AG09319 (cell line): ENCODE measurements at regions not wholly inside any gene's neighbourhood (a gene's known extent, or its start where the extent isn't known, plus 50 kb on each side); places are given as distances from the start of the nearest gene placed in this dataset.

Experiments used
- DNase-seq: peaks from one replicate; pipeline ENCODE4 v3.0.0-alpha.2; 2010; ENCODE audit warnings: low read depth; ENCODE audit errors: extremely low read depth
- TF ChIP-seq, protein P1 (sequence below): IDR thresholded peaks from 2 replicates; pipeline ENCODE4 v1.5.1; 2011; ENCODE audit warnings: low read depth, mild to moderate bottlenecking, inconsistent platforms, low read length, moderate library complexity

DNA sequence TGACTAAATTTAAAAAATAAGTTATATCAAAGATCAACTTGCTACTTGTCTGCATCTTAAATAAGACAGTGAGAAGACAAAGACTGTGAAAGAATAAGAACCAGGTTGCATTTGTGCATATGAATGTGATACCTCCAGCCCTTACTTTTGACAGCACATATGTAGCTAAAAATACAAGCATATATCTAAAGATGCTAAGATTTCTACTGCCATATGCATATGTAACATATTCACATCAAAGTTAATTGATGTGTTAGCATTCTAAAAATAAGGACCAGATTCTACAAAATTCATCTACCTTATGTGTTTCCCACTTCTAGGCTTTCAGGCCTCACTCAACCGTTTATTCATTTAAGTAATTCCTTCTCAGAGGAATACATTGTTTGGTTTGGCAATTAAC lies 1120.3 kb upstream of the LRRTM3 start:
- no peak for DNase-seq
- TF ChIP-seq, protein P1, sequence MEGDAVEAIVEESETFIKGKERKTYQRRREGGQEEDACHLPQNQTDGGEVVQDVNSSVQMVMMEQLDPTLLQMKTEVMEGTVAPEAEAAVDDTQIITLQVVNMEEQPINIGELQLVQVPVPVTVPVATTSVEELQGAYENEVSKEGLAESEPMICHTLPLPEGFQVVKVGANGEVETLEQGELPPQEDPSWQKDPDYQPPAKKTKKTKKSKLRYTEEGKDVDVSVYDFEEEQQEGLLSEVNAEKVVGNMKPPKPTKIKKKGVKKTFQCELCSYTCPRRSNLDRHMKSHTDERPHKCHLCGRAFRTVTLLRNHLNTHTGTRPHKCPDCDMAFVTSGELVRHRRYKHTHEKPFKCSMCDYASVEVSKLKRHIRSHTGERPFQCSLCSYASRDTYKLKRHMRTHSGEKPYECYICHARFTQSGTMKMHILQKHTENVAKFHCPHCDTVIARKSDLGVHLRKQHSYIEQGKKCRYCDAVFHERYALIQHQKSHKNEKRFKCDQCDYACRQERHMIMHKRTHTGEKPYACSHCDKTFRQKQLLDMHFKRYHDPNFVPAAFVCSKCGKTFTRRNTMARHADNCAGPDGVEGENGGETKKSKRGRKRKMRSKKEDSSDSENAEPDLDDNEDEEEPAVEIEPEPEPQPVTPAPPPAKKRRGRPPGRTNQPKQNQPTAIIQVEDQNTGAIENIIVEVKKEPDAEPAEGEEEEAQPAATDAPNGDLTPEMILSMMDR, result no peak

DNA sequence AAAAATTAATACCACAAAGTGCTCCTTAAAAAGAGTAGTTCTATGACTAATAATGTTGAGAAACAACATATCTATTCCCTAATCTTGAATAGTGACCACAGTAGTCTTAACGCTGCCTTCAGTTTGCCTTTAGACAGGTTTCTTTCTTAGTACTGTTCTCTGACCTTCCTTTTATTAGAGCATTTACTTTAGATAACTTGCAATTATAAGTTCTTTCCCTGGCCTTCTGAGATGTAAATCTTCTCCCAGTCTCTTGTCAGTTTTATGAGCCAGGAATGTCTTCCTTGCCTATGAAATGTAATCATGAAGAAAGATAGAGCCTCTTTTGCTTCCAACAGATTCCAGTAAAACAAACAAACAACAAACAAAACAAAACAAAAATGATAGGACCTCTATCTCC lies 1119.8 kb upstream of the LRRTM3 start:
- TF ChIP-seq, protein P1, result no peak
- no peak for DNase-seq

DNA sequence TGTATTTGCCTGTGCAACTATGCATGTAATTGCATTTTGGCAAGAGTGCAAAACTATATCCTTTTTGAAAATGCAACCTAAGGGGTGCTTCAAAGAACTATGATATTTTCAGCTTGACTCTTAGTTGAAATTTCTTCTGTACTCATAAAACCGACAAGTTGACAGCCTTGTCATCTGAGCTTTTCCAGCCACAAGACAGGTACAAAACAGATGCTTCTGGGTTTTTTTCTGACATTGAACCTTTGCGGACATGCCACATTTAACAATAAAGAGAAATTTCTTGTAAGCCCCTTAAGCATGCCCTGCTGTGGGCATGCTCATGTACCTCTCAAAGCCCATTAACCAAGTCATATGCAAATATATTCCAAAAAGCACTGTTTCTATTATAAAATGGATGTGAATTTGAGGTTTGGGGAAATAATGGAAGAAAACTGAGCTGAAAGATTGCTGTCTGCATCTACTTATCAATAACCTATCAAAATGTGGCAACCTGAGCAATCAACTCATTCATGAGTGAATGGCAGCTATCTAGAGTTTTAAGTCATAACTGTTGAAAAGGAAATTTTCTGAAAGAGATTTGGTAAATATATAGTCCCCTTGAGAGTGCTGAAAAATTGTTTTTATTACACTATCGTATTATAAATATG lies 1117.0 kb upstream of the LRRTM3 start:
- TF ChIP-seq, protein P1, result no peak
- DNase-seq, result no peak

DNA sequence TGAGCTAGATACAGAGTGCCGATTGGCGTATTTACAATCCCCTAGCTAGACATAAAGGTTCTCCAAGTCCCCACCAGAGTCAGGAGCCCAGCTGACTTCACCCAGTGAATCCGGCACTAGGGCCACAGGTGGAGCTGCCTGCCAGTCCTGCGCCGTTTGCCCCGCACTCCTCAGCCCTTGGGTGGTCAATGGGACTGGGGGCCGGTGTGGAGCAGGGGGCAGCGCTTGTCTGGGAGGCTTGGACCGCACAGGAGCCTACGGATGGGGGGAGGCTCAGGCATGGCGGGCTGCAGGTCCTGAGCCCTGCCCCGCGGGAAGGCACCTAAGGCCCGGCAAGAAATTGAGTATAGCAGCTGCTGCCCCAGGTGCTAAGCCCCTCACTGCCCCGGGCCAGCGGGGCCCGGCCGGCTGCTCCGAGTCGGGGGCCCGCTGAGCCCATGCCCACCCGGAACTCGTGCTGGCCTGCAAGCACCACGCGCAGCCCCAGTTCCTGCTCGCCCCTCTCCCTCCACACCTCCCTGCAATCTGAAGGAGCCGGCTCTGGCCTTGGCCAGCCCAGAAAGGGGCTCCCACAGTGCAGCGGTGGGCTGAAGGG lies 1113.8 kb upstream of the LRRTM3 start:
- DNase-seq, result no peak
- TF ChIP-seq, protein P1, result no peak

DNA sequence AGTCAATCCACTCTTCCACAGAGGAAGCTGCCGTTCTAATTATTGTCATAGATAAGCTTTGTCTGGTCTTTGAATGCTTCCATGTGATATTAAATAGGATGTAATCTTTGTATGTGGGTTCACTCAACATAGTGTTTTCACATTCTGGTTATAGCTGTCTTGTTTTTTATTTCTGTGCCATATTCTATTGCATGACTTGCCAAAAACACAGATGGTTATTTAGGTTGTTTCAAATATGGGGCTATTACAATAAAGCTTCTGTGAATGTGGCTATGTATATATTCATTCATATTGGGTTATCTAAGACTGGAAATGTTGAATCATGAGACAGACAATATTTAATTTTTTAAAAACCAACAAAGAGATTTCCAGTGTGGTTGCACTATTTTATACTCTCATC lies 1109.3 kb upstream of the LRRTM3 start:
- TF ChIP-seq, protein P1, result no peak
- no peak for DNase-seq

DNA sequence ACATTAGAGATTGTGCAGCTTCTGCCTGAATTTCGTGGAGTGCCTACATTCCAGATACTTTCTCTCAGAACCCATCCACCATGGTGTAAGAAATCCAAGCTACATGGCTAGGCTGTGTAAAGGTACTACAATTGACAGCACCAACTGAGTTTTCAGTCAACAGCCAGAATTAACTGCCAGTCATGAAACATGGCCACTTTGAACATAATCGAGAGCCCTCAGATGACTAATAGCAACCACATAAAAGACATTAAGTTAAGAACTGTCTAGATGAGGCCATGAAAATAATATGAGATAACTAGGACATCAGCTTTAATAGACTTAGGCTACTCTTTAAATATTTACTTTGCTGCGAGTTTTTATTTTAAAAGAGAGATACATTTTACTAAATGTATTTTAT lies 1106.8 kb upstream of the LRRTM3 start:
- DNase-seq, result no peak
- TF ChIP-seq, protein P1, result no peak

DNA sequence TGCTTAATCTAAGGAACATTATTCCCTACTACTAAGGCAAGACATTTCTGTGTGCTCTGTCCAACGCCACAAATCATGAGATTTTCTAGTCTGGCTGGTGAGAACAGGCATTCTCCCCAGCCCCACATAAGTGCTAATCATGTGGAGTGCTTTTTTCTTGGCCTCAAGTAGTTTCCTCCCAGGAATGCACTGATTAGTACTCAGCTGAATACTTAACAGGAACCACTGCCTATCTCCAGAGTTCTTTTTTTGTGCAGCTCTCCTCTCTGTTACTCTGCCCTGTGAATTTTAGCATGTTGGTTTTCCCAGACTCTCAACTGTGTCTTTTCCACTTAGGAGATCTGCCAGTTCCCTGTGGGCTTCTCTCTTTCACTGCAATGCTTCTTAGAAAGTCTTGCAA lies 1098.5 kb upstream of the LRRTM3 start:
- TF ChIP-seq, protein P1, result no peak
- DNase-seq, result no peak
